Fibroblast of the conjunctiva (primary cell): ENCODE measurements at regions not wholly inside any gene's neighbourhood (a gene's known extent, or its start where the extent isn't known, plus 50 kb on each side); places are given as distances from the start of the nearest gene placed in this dataset.

Source experiments
- DNase-seq: peaks from one replicate; pipeline ENCODE4 v3.0.0-alpha.2; 2010; ENCODE audit warnings: low read depth

DNA sequence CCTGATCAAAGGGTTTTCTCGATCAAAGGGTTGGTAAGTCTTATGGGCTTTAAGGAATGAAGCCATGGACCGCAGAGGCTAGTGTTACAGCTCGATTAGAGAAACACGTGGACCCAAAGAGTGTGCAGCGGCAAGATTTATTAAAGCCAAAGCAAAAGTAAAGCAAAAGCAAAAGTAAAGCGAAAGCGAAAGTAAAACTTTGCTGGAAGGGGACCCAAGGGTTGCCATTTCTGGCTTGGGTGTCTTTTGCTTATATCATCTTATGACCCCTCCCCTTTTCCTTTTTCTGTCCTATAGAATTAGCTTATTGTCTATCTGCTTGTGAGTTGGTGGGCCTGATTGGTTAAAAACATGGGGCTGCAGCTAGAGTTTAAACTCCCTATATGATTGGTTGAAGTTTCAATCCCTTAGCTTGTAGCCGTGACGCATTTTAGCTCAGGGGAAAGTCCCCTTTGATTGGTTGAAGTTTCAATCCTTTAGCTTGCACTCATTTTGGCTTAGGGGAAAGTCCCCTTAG lies 957.0 kb downstream of the AMY1C start:
- peak; percentile 14 for DNase-seq

DNA sequence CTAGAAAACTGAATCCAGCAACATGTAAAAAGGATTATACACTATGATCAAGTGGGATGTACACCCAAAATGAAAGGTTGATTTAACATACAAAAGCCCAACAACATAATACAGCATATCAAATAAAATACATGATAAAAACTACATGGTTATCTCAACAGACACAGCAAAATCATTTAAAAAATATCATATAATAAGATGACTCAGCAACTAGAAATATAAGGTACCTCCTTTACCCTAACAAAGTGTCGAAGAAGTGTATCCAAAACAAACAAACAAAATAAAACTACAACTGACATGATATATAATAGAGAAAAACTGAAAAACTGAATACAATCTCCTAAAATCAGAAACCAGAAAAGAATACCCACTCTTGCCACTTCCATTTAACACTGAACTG lies 969.1 kb downstream of the AMY1C start:
- DNase-seq, result no peak

DNA sequence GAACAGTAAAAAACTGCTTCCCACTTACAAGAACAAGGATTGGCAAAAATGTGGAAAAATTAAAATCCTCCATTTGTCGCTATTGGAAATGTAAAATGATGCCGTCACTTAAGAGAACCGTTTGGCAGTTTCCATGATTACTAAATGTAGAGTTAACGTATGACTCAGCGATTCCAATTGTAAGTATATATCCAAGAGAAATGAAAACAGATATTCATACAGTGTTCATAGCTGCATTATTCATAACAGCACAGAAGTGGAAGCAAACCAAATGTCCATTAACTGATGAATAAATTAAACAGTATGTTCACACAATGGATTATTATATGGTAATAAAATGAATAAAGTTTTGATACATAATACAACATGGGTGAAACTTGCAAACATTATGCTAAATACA lies 971.0 kb downstream of the AMY1C start:
- no peak for DNase-seq

DNA sequence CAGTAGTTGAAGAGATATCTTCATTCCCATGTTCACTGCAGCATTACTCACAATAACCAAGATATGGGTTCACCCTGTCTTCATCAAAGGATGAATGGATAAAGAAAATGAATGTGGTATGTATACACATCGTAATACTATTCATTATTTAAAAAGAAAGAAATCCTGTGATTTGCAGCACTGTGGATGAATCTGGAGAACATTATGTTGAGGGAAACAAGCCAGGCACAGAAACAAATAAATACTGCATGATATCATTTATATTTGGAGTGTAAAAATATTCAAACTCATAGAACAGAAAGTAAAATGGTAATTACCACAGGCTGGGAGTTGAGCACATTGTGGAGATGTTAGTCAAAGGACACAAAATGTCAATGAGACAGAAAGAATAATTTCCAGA lies 977.2 kb downstream of the AMY1C start:
- DNase-seq, result no peak

DNA sequence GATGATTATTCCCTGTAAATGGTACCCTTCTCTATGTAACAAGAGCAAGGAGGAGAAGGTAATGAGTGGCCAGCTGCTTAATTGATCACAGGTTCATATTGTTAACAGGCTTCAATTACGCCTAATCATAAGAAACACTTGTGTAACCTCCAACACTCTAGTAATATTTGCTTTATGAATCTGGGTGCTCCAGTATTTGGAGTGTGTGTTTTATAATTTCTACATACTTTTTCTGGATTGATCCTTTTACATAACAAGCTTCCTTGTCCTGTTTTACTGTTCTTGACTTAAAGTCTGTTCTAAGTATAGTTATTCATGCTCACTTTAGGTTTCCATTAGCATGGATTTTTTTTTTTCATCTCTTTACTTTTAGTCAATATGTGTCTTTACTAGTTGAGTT lies 984.2 kb downstream of the AMY1C start:
- DNase-seq, result no peak

DNA sequence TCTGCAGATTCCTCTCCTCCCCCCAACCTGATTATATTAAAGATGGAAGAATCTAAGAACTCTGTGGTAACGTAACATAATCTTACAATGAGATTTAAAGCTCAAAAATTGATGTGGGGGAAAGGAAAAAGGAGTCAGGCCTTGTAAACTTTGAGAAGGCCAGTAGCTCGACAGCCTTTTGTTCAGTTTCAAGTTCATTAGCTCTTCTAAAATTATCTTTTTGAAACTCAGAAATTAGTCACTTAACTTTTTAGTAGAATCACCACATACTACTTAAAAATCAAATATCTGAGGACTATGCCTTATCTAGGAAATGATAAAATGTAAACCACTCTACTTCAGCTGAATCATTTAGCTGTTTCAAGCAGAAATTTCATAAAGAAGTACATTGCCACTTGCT lies 996.2 kb downstream of the AMY1C start:
- DNase-seq, result no peak

DNA sequence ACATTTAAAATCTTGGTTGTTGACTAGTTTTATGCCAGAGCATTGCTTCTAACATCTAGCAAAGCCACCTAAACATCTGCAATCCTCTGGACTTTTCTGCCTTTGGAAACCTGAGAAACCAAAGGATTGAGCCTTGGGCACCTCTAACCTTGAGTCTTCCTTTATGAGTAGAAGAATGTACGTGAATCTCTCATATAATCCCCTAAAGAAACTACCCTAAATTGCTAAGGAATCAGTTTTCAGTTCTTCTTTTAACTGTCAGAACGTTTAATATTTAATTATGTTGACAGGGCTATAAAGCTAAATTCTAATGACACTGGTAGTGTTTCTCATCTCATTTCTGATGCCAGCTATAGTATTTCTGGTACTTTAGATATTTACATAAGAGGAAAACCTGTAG lies 997.3 kb downstream of the AMY1C start:
- no peak for DNase-seq

DNA sequence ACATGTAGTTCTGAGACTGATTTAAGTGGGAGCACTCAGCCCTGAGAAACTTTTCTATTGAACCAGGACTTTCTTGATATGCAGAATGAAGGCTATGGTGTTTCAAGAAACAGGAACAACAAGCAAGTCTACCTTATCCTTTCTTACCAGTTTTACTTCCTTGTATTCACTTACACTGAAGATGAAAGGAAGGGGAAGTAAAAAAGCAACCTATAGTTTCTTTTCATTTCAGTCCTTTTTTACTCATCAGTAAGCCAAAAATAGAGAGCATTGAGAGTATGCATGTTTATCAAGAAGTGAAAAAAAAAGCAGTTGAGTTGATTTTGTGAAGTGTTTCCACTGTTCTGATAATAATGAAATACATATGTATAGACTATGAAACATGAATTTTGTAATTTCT lies 1010.3 kb downstream of the AMY1C start:
- DNase-seq, result no peak

DNA sequence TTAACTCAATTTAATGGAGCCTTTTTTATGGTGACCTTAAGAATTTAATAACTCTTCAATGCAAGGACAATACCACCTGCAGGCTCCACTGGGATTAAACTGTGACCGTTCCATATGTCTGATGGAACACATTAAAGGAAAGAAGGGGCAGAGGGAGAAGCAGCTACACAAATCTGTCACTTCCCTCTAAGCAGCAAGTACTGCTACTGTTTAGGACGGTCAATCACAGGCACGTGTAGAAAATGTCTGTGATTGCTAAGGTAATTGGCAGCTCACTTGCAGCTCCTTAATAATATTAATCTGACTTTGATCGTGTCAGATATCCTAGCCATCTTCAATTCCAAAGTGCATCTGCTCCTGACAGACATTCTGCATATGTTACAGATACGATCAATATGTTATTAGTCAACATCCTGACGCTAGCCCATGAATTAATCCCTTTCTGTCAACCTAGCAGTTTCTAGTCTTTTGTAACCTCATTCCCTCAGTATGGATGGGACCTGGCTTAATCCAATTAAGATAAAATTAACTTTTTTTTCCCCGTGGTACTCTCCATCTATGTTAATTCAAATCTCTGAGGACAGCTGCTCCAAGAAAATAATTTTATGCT lies 1012.4 kb downstream of the AMY1C start:
- no peak for DNase-seq

DNA sequence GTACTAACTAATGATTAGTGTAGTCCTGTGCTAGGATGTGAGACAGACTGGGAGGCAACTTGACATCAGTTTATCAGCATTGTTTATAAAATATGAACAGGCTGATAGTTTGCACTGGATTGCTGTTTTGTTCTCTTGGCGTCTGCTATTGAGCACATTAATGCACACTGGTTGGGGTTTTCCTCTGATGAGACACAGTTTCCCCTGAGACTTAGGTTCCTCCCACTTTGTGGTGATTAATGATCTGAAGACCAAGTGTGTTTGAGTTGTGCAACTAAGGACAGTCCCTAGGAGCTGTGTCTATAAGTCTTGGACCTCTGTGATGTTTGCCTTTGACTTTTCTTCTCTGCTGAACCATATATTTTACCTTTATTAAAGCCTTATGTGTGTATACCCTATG lies 1015.4 kb downstream of the AMY1C start:
- peak; percentile 21 for DNase-seq

DNA sequence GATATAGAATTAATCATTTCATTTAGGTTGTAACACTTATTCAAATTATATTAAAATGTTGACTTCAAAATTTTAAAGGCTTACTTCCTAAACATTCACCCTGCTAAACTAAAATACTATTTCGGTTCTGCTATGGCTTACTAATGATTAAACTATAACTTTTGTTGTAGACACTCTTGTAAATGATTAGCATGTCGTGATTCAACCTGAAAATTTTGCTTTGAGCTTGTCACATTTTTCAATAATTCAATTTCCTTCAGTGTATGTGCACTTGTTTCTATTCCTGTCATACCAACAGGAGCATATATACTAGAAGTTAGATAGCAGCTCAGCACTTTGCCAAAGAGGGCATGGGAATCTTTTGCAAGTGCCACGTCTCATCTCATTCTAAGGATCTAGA lies 1018.8 kb downstream of the AMY1C start:
- DNase-seq, result no peak

DNA sequence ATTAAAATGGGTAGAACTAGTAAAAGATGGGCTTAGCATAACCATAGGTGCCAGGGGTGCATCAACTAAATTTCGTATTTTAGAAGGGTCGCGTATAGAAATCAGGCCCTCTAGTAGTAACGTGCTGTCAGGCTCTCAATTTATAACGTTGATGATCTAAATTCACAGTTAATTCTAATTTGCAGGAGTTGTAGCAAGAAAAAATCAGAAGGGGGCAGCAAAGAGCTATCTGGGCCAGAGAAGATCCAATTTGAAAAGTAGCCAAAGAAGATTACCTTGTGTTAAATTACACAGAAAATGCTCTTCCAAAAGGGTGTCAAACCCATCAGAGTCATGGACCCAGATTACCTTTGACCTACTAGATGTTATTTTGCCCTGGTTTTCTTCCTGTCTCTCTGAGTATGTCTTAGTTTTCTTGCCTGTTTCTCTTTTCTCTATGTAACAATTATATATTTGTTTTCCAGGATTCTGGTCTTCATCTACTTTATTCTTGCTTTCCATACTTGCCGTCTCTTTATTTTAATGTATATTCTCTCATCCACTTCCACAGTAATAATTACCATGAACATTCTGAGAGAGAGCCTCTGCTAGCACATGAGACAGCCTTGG lies 1030.9 kb downstream of the AMY1C start:
- peak; percentile 5 for DNase-seq

DNA sequence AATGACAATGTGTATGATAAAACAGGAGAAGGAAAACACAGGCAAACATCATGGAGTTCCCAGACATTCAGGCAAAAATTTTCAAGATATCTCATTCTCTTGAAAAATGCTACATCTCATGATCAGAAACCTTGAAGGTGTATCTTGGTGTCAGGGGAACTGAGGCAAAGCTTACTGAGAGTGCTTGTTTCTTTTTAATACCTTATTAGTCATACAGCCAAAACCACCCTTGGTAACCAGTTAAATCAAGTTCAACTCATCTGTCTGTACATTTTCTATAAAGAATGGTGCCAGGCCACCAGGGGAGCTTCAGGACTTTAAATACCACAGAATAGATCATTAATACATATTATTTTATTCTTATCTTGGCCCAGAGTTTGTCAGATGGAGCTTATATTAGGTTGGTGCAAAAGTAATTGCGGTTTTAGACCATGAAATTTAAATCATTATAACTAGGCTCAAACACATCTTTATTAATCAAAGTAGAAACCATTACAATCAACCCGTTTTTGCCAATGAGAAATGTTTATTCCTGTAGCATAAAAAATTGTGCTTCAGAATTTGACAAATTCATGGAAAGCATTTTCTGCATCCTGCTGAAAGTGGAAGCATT lies 1036.0 kb downstream of the AMY1C start:
- no peak for DNase-seq

DNA sequence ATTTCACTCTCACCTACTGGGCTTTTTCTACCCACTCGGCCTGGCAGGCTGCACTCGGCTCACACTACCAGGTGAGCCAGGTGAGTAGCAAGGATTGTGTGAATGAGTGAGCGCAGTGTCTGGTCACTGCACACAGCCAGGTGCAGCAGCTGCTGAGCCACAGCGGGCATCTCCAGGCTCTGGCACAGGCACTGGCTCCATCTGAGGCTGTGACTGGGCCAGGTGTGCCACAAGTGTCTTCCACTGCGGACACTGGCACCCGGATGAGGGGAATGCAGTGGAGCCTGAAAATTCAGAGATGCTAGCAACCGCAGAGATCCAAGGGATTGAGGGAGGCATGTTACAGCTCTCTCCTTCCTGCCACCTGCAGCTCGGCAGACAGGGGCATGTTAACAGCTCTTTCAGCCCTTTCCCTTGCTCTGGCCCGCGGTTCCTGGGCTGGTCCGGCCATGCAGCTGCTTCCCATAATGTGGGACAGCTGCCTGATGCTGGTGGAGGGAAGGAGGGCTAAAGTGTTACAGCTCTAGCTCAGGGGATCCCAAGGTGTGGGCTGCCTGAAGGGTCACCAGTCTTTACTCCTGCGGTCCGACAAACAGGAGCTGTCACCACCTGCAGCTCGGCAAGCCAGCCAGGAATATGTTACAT lies 1038.3 kb downstream of the AMY1C start:
- no peak for DNase-seq

DNA sequence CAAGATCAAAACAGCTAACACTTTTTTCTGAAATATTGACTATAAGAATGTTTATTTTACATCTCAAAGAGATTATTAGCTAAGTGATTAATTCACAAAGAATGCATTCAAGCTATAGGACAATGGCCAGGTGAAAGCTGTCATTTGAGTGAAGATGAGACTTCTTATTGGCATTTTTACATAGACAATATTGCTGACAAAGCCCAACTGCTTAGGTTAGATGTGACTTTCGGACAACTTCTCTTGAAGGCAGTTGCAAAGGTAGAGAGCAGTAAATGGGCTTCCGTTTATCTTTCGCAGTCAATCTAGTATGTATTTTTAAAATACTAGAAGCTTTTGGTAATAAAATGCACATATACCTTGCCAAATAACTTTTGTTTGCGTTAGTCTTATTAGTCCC lies 1041.3 kb downstream of the AMY1C start:
- no peak for DNase-seq

DNA sequence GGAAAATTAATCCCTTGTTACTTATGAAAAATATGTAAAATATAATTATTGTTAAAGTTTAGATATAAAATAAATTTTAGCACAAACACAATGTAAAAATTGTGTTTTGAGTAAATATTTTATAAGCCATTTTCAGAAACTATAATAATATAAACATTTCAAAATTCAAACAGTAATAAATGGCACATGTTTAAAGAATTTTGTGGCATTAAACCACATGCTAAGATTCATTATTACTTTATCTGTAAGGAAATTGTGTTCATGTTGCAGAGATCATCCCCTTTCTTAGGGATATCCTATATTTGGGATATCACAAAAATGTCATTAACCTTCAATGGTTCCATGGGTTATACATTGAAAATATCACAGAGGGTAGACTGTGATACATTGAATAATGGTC lies 1044.3 kb downstream of the AMY1C start:
- DNase-seq, result no peak

DNA sequence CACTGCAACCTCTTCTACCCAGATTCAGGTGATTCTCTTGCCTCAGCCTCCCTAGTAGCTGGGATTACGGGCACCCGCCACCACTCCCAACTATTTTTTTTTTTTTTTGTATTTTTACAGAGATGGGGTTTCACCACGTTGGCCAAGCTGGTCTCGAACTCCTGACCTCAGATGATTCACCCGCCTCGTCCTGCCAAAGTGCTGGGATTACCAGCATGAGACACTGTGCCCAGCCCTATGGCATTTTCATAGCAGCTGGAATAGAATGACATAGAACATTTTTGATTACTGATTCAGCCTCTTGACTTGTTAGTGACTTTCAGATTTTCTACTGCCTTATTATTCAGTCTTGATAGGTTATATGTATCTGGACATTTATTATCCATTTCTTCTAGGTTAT lies 1046.2 kb downstream of the AMY1C start:
- DNase-seq, result no peak

DNA sequence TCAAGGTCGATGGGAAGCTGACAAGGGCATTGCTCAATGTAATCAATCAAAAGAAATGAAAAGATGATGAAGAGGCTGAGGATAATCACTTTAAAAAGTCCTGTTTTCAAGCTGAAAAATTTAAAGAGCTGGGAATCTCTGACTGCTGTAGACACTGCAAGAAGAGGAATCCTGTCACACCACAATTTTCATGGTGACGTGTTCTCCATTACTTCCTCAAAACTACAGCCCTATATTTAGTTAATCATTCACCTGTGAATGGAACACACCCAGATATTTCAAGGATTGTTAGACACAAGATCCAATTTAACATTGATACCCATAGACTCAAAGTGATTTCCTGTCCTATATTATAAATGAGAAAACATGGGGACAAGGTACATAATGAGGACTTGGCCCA lies 1048.3 kb downstream of the AMY1C start:
- no peak for DNase-seq

DNA sequence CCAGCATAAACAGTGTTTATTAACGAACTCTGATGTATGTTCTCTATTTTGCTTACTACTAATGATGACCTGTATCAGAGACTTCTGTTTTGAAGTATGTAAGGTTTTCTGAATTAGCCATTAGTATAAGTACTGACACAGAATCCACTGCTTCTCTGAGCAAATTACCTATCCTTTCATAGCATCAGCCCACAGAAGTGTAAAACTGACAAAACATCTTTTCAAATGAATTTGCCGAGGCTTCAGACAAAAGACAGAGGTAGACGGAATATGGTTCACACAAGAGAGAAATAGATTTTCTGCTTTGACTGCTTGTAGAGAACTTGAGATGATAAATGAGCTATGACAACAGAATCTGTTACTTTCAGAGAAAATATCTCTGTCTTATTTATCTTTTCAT lies 1051.6 kb downstream of the AMY1C start:
- no peak for DNase-seq

DNA sequence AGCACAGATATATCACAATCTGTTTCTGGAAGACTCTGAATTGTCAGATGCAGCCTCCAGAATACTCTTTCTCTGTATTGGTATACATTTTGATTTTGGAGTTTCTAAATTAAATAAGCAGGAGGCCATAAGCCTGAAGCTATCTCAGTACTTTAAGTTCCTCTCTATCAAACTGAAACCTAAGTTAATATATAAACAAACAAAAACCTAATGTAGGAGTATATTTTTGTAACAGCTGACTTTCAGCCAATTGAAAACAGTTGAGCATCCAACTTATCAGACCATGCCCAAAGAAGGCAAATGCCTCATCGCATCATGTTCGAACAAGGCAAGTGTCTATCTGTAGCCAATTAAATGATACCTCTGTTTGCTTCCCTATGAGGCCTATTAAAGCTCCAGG lies 1054.4 kb downstream of the AMY1C start:
- DNase-seq, result no peak

DNA sequence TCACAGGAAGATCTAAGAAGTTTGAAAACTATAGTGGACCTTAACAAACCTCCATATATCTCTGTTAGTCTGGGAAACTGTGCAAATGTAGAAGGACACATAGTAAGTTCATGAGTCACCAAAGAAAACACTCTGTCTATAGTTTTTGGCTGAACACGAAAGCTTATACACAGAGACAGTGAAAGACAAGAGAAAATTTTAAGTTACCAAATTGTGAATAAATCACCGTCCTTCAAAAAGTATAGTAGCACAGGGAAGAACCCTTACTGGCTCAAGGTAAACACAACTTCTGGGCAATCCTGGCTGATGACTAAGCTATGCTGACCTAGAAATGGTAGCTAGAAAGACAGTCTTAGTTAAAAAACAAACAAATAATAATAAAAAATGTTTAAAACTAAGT lies 1057.9 kb downstream of the AMY1C start:
- no peak for DNase-seq

DNA sequence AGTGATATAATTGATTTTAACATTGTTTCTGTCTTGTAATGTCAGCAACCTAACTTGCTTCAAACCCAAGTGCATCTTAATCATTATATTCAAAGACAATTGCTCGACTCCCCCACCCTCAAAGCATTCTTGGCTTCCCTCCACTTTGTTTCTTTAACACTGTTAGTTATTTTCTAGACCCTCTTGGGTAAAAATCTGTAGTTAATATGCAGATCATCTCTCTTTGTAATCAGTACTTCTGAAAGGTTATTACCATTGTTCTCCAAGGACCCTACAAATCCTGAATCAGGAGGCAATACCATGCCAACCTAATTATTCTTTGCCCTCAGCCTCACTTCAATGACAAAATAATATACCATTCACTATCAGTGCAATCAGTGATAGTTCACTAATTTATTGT lies 1075.7 kb downstream of the AMY1C start:
- no peak for DNase-seq

DNA sequence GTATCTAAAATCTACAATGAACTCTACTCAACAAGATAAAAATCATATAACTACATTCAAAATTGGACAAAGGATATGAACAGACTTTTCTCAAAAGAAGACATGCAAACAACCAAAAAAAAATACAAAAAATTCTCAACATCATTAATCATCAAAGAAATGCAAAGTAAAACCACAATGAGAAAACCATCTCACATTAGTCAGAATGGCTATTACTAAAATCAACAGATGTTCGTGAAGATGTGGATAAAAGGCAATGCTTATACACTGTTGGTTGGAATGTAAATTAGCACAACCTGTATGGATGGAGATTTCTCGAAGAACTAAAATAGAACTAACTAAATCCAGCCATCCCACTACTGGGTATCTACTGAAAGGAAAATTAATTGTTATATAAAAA lies 1080.8 kb downstream of the AMY1C start:
- no peak for DNase-seq
